ENCODE measurements at regions not wholly inside any gene's neighbourhood (a gene's known extent, or its start where the extent isn't known, plus 50 kb on each side); places are given as distances from the start of the nearest gene placed in this dataset.

GRCh38 chr12:114504311-114504710 is 98.4 kb upstream of the TBX5 start:
- peaks cover 47% of the 10 kb centered on the region for H3K27me3 ChIP-seq (ENCODE audit: insufficient read depth, low read depth)
- TF ChIP-seq CTCF (conservative IDR thresholded peaks at IDR 0.05), result no peak
- TF ChIP-seq EZH2 (IDR thresholded peaks at IDR 0.05; ENCODE audit: low read depth), result no peak

GRCh38 chr12:114501474-114501807 is 95.5 kb upstream of the TBX5 start:
- Histone ChIP-seq H3F3A (ENCODE audit: insufficient read depth, low read depth) (no peaks in the 10 kb centered on the region), H3K36me3 (ENCODE audit: low read depth) (no peaks in the 10 kb centered on the region), H3K4me3 (no peak overlapping the region), H4K20me1 (ENCODE audit: insufficient read depth) (no peaks in the 10 kb centered on the region), H3K79me2 (ENCODE audit: low read depth) (no peaks in the 10 kb centered on the region), H3K27ac (no peak overlapping the region), H3K27me3 (ENCODE audit: insufficient read depth, low read depth) (peaks cover 37% of the 10 kb centered on the region), H3K4me2 (no peak overlapping the region), H3K4me1 (replicated peaks; ENCODE audit: insufficient read depth) (no peaks in the 10 kb centered on the region), H2AFZ (no peak overlapping the region), H3K9me3 (ENCODE audit: insufficient read depth, low read depth) (no peaks in the 10 kb centered on the region), H3K9me2 (ENCODE audit: insufficient read depth) (no peaks in the 10 kb centered on the region)
- ChIA-PET POLR2A (ENCODE audit: unreplicated experiment) (no interaction called here), CTCF (no interaction called here)
- DNase-seq, result no peak
- no peak for TF ChIP-seq CTCF (conservative IDR thresholded peaks at IDR 0.05)
- TF ChIP-seq EZH2 (IDR thresholded peaks at IDR 0.05; ENCODE audit: low read depth), result no peak
- BruUV-seq (replicated peaks), result no TSS peak
- intact Hi-C loops (cut with micrococcal nuclease; ENCODE audit: unreplicated experiment), result no loop called here

More at GRCh38 chr12:114504311-114504710, 98.4 kb upstream of the TBX5 start:
- no peaks in the 10 kb centered on the region for H4K20me1 ChIP-seq (ENCODE audit: insufficient read depth)
- no peaks in the 10 kb centered on the region for H3K79me2 ChIP-seq (ENCODE audit: low read depth)
- H3K9me3 ChIP-seq (ENCODE audit: insufficient read depth, low read depth), result no peaks in the 10 kb centered on the region; the same call in 1 of the 2 replicates
- intact Hi-C loops (cut with micrococcal nuclease; ENCODE audit: unreplicated experiment), result no loop called here
- H3K4me1 ChIP-seq (replicated peaks; ENCODE audit: insufficient read depth), result no peaks in the 10 kb centered on the region
- BruUV-seq (replicated peaks), result no TSS peak
- no peak for DNase-seq
- no peaks in the 10 kb centered on the region for H3F3A ChIP-seq (ENCODE audit: insufficient read depth, low read depth)
- no peak overlapping the region for H3K4me2 ChIP-seq
- no peak overlapping the region for H3K4me3 ChIP-seq
- H3K36me3 ChIP-seq (ENCODE audit: low read depth), result no peaks in the 10 kb centered on the region
- ChIA-PET POLR2A (ENCODE audit: unreplicated experiment) (no interaction called here), CTCF (no interaction called here)
- no peaks in the 10 kb centered on the region for H3K9me2 ChIP-seq (ENCODE audit: insufficient read depth)
- no peak overlapping the region for H2AFZ ChIP-seq
- H3K27ac ChIP-seq, result no peak overlapping the region

- H3K36me3 ChIP-seq (ENCODE audit: low read depth), result no peaks in the 10 kb centered on the region
- CTCF ChIA-PET, result no interaction called here
- POLR2A ChIA-PET (ENCODE audit: unreplicated experiment), result no interaction called here
- no peak overlapping the region for H3K4me3 ChIP-seq
- no peaks in the 10 kb centered on the region for H3K9me2 ChIP-seq (ENCODE audit: insufficient read depth)
- no peak for TF ChIP-seq CTCF (conservative IDR thresholded peaks at IDR 0.05)
- TF ChIP-seq EZH2 (IDR thresholded peaks at IDR 0.05; ENCODE audit: low read depth), result no peak
- H3K4me2 ChIP-seq, result no peak overlapping the region
- no peak overlapping the region for H2AFZ ChIP-seq
- H4K20me1 ChIP-seq (ENCODE audit: insufficient read depth), result no peaks in the 10 kb centered on the region
- no peaks in the 10 kb centered on the region for H3K9me3 ChIP-seq (ENCODE audit: insufficient read depth, low read depth)
- no peak for DNase-seq
- H3K27me3 ChIP-seq (ENCODE audit: insufficient read depth, low read depth), result peaks cover 32% of the 10 kb centered on the region
- intact Hi-C loops (cut with micrococcal nuclease; ENCODE audit: unreplicated experiment), result no loop called here
- no peaks in the 10 kb centered on the region for H3F3A ChIP-seq (ENCODE audit: insufficient read depth, low read depth)
- no peak overlapping the region for H3K27ac ChIP-seq
- H3K4me1 ChIP-seq (replicated peaks; ENCODE audit: insufficient read depth), result no peaks in the 10 kb centered on the region
- no peaks in the 10 kb centered on the region for H3K79me2 ChIP-seq (ENCODE audit: low read depth)
- BruUV-seq (replicated peaks), result no TSS peak
Observed at GRCh38 chr12:114500775-114501473, 95.0 kb upstream of the TBX5 start.
